ENCODE measurements at regions not wholly inside any gene's neighbourhood (a gene's known extent, or its start where the extent isn't known, plus 50 kb on each side); places are given as distances from the start of the nearest gene placed in this dataset.

DNA sequence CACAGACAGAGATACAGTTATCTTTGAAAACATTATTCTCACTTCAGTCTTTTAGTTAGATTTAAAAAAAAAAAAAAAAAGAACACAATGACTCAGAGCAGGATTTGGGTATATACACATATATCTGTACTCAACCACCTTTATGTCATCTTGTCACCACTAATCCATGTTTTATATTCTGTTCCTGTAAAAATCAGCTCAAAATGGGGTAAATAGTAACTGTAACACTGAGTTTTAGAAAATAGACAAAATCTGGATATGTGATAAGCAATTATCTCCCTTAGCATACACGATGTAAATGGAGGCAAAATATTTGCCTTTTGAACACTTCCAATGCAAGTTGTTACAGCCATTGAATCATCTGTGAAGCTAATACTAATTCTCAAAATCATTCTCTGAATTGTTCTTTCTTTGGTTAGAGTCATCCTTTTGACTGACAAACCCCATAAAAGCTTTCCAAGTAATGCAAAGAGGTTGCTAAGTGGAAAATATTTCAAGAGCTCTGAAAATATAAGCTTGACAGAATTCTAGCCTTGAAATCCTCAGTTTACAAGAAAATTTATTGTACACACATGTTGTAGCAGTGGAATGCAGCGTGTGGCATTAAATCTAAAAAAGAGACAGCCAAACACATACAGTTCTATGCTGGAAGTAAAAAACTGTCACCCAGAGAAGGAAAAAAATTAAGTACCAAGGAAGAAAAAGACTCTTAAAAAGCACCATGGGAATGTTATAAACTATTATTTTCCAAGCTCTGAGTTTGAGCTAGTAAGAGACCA, 502.2 kb upstream of the PHF14 start:
- no peaks in the 10 kb centered on the region for H3K27me3 Mint-ChIP-seq (ENCODE audit: low read depth)

DNA sequence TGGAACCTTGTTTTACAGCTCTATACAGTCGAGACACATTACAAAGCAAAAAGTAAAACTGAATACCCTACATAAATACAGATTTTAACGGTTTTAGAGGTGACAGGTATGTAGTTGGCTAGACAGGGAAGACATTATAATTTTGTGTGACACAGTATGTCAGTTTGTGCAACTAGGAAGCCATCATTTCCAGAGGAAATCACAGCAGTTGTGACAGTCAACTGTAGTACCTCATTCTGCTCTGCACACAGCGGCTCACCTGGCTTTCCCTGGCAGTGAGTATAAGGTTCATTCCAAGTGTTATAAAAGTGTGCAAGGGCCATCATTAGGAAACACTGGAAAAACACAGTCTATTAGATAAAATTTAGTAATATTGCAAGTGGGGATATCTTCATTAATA, 501.6 kb upstream of the PHF14 start:
- no peaks in the 10 kb centered on the region for H3K9me3 Mint-ChIP-seq
- H3K27me3 Mint-ChIP-seq (ENCODE audit: low read depth): peaks cover 3% of the 10 kb centered on the region
- H3K36me3 Mint-ChIP-seq (ENCODE audit: low read depth): no peaks in the 10 kb centered on the region
- peak overlapping the region in 1 of 3 experiments; percentile 14 for H3K27ac Mint-ChIP-seq
- H3K4me1 Mint-ChIP-seq: peaks cover 6% of the 10 kb centered on the region
- TF ChIP-seq, protein P1, sequence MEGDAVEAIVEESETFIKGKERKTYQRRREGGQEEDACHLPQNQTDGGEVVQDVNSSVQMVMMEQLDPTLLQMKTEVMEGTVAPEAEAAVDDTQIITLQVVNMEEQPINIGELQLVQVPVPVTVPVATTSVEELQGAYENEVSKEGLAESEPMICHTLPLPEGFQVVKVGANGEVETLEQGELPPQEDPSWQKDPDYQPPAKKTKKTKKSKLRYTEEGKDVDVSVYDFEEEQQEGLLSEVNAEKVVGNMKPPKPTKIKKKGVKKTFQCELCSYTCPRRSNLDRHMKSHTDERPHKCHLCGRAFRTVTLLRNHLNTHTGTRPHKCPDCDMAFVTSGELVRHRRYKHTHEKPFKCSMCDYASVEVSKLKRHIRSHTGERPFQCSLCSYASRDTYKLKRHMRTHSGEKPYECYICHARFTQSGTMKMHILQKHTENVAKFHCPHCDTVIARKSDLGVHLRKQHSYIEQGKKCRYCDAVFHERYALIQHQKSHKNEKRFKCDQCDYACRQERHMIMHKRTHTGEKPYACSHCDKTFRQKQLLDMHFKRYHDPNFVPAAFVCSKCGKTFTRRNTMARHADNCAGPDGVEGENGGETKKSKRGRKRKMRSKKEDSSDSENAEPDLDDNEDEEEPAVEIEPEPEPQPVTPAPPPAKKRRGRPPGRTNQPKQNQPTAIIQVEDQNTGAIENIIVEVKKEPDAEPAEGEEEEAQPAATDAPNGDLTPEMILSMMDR (IDR thresholded peaks at IDR 0.05; ENCODE audit: unreplicated experiment in 3 of 3): no peak
- H3K4me3 Mint-ChIP-seq: no peak overlapping the region

More for the DNA sequence above, 502.2 kb upstream of the PHF14 start:
- H3K27ac Mint-ChIP-seq: peak overlapping the region in 1 of 3 experiments; percentile 14
- H3K9me3 Mint-ChIP-seq: peaks cover 1% of the 10 kb centered on the region
- H3K4me3 Mint-ChIP-seq: no peak overlapping the region
- H3K4me1 Mint-ChIP-seq: peaks cover 6% of the 10 kb centered on the region
- no peaks in the 10 kb centered on the region for H3K36me3 Mint-ChIP-seq (ENCODE audit: low read depth)
- TF ChIP-seq, protein P1 (IDR thresholded peaks at IDR 0.05; ENCODE audit: unreplicated experiment in 3 of 3): no peak

DNA sequence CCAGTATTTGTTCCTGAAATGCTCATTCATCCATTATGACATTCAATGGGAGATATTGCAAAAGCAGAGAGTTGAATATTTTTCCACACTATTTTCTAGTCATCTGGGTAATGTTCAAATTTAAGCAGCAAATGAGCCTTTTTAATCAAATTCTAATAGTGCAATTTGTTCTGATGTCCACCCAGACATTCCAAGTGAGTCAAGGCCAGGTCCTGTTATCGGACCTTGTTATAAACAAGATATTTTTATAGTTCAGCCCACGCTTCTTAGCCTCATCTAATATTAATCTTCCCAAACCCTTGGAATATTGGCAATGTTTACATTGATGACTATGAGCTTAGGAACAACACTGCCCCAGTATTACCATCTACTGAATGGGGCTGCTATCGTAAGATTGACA, 500.1 kb upstream of the PHF14 start:
- TF ChIP-seq, protein P1 (IDR thresholded peaks at IDR 0.05; ENCODE audit: unreplicated experiment in 3 of 3): no peak
- H3K4me1 Mint-ChIP-seq: peaks cover 6% of the 10 kb centered on the region
- no peak overlapping the region for H3K4me3 Mint-ChIP-seq
- no peaks in the 10 kb centered on the region for H3K9me3 Mint-ChIP-seq
- H3K27me3 Mint-ChIP-seq (ENCODE audit: low read depth): peaks cover 4% of the 10 kb centered on the region
- no peak overlapping the region for H3K27ac Mint-ChIP-seq
- no peaks in the 10 kb centered on the region for H3K36me3 Mint-ChIP-seq (ENCODE audit: low read depth)

DNA sequence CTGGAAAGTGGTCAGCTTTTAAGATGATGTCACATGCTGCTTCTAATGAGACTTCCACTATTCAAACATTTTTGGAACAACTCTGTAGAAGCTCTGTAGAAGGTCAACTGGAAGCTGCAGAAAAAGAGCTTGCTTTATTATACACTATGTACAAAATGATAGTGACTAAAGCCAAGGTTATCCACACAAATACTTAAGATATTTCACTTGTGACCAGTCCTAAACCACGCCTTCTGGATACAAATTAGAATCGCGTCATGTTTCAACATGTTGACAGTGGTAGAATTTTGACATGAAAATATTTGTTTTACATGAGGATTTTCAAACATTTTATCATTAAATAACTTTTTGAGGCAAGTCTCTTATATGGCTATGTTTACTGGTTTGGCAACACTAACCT, 499.6 kb upstream of the PHF14 start:
- Mint-ChIP-seq H3K27ac (no peak overlapping the region), H3K36me3 (ENCODE audit: low read depth) (no peaks in the 10 kb centered on the region), H3K4me1 (peaks cover 6% of the 10 kb centered on the region), H3K9me3 (no peaks in the 10 kb centered on the region), H3K27me3 (ENCODE audit: low read depth) (peaks cover 4% of the 10 kb centered on the region), H3K4me3 (no peak overlapping the region)
- TF ChIP-seq, protein P1 (IDR thresholded peaks at IDR 0.05; ENCODE audit: unreplicated experiment in 3 of 3): no peak

DNA sequence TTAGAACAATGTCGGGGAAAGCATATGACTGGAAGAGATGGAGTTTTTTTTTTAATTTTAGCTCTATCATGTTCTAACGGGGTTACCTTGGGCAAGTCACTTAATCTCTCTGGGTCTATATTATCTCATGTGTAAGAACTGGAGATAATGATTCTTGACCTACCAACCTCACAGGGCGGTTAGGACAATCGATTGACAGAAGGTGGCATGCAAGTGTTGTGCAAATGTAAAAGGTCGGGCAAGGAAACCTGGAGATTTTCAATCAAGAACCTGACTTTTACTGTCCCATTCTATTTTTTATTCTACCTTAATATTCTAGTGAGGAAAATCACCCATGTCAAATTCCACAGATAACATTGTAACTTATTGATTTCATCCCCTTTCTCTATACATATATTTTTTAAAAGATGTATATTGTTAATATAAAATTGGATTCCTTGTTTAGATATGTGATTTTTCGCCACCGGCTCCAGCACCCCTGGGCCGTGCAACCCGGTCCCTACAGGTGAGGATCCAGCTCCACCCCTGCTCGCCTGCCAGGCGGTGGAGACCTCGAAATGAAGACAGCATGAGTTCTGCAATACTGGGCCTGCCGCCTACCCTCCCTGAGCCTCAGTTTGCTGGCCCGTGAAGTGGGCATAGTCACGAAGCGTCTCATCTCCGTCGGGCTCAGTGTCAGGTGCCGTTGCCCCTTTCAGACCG, 497.6 kb upstream of the PHF14 start:
- Mint-ChIP-seq H3K27me3 (ENCODE audit: low read depth) (peaks cover 4% of the 10 kb centered on the region), H3K27ac (no peak overlapping the region), H3K4me3 (no peak overlapping the region), H3K36me3 (ENCODE audit: low read depth) (no peaks in the 10 kb centered on the region), H3K4me1 (peaks cover 6% of the 10 kb centered on the region), H3K9me3 (no peaks in the 10 kb centered on the region)
- TF ChIP-seq, protein P1 (IDR thresholded peaks at IDR 0.05; ENCODE audit: unreplicated experiment in 3 of 3): no peak
